BE2C (cell line): ENCODE measurements at regions not wholly inside any gene's neighbourhood (a gene's known extent, or its start where the extent isn't known, plus 50 kb on each side); places are given as distances from the start of the nearest gene placed in this dataset.
"Not testable (repeated sequence)": the region's sequence is repeated elsewhere in the genome, so short reads cannot be mapped to it uniquely, and the experiment has no call there.

Source experiments
- DNase-seq: peaks from one replicate; pipeline ENCODE4 v3.0.0-alpha.2; 2020
- H3K27me3 ChIP-seq: fragments of 250-450 bp; sonication (Bioruptor Pico); 2 replicates; pipeline ENCODE4 v1.5.1; 2020; ENCODE audit warnings: mild to moderate bottlenecking
- H3K36me3 ChIP-seq: fragments of 250-450 bp; sonication (Bioruptor Pico); 2 replicates; pipeline ENCODE4 v1.5.1; 2020; ENCODE audit warnings: mild to moderate bottlenecking
- H3K4me1 ChIP-seq: fragments of 250-450 bp; sonication (Bioruptor Pico); 2 replicates; pipeline ENCODE4 v1.5.1; 2020
- H3K4me3 ChIP-seq: 2 replicates; pipeline ENCODE4 v1.5.1; 2011; ENCODE audit warnings: low read depth, low read length
- H3K9me3 ChIP-seq: fragments of 250-450 bp; sonication (Bioruptor Pico); 2 replicates; pipeline ENCODE4 v1.5.1; 2020
- CTCF ChIP-seq: IDR thresholded peaks from 2 replicates; pipeline ENCODE4 v1.5.1; 2012; ENCODE audit warnings: mild to moderate bottlenecking, low read depth, low read length

GRCh38 chr12:63354969-63355368 is 204.0 kb upstream of the AVPR1A start:
- no peaks in the 10 kb centered on the region for H3K27me3 ChIP-seq
- no peak for DNase-seq
- no peak for TF ChIP-seq CTCF
- no peaks in the 10 kb centered on the region for H3K36me3 ChIP-seq
- H3K4me3 ChIP-seq = no peak overlapping the region
- H3K9me3 ChIP-seq = no peaks in the 10 kb centered on the region
- peaks cover 2% of the 10 kb centered on the region for H3K4me1 ChIP-seq

DNA sequence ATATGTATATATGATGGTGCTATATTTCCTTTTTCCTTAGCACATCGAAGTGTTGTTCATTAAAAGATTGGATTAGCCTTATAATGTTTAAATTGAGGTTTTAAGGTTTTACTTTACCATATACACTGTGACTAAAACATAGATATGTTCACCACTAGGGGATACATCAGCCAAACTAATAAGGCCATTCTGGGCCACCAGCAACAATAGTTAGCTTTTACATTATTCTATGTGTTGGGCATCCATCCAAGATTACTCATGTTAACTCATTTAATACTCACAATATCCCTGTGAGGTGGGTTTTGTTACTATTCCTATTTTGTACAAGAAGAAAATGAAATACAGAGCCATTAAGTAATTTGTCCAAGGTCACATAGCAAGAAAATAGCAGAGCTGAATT is 202.6 kb upstream of the AVPR1A start:
- DNase-seq = no peak
- Histone ChIP-seq H3K4me1 (peaks cover 2% of the 10 kb centered on the region), H3K36me3 (no peaks in the 10 kb centered on the region), H3K27me3 (no peaks in the 10 kb centered on the region), H3K9me3 (no peaks in the 10 kb centered on the region), H3K4me3 (no peak overlapping the region)
- TF ChIP-seq CTCF = no peak

DNA sequence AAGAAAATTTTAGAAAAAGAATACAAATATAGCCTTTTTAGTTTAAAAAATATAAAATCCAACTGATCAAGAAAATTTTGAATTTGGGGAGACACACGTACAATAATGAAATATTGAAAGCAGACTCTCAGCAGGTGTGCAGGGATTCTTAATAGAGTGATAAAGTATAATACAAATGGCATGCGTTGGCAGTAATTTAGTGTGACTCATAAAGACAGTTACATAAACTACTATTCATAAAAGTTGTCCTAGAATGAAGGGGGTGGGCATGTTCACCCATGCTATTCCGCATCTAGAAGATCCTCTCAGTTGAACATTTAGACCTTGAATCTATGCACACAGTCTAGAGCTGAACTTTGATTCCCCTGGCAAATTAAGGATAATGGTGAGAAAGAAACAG is 200.4 kb upstream of the AVPR1A start:
- Histone ChIP-seq H3K4me1 (peaks cover 2% of the 10 kb centered on the region), H3K9me3 (no peaks in the 10 kb centered on the region), H3K36me3 (no peaks in the 10 kb centered on the region), H3K27me3 (no peaks in the 10 kb centered on the region), H3K4me3 (no peak overlapping the region)
- DNase-seq = no peak
- TF ChIP-seq CTCF = no peak

DNA sequence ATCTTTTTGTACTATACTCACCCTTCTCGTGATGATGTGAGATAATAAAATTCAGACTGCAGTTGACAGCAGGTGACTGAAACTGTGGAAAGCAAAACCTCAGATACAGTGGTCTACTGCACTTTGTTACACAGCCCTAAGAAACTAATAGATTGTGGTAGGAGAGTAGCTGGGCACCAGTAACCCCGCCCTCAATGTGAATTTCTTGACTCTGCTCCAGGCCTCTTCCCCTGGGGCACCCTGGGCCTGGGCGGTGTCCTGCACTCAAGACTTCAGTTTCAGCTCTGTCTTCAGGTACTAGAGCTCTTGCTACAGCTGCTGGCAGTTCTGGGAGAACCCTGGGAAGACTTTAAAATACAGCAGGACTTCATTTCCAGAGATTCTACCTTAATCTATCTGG is 197.6 kb upstream of the AVPR1A start:
- Histone ChIP-seq H3K4me1 (no peaks in the 10 kb centered on the region), H3K9me3 (no peaks in the 10 kb centered on the region), H3K4me3 (no peak overlapping the region), H3K36me3 (no peaks in the 10 kb centered on the region), H3K27me3 (no peaks in the 10 kb centered on the region)
- TF ChIP-seq CTCF = no peak
- DNase-seq = no peak

DNA sequence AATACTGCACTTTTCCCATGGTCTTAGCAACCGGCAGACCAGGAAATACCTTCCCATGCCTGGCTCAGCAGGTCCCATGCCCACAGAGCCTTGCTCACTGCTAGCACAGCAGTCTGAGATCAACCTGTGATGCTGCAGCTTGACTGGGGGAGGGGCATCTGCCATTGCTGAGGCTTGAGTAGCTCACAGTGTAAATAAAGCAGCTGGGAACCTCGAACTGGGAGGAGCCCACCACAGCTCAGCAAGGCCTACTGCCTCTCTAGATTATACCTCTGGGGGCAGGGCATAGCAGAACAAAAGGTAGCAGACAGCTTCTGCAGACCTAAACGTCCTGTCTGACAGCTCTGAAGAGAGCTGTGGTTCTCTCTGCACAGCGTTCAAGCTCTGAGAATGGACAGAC is 186.2 kb upstream of the AVPR1A start:
- DNase-seq, H3K4me1 ChIP-seq, H3K4me3 ChIP-seq, H3K27me3 ChIP-seq, H3K9me3 ChIP-seq, H3K36me3 ChIP-seq: not testable (repeated sequence)

DNA sequence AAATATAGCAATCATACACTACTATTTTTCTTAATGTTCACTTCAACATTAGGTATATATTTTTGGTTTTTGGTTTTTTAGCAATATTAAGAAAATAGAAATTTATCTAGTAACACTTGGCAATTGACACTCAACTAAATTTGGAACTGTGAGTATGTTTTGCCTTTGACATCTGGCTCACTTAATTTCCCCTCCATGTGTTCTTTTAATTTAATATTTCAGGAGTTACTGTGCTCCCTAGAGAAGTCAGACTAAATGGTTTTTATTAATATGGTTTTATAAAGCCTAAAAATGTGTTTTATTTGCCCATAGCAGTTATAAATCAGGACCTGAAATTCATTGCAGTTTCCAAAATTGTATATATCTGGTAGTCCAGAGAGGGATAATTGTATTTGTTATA is 175.3 kb upstream of the AVPR1A start:
- Histone ChIP-seq H3K27me3 (no peaks in the 10 kb centered on the region), H3K4me1 (no peaks in the 10 kb centered on the region), H3K4me3 (no peak overlapping the region), H3K9me3 (no peaks in the 10 kb centered on the region), H3K36me3 (no peaks in the 10 kb centered on the region)
- no peak for TF ChIP-seq CTCF
- no peak for DNase-seq

GRCh38 chr12:63325757-63326156 is 174.8 kb upstream of the AVPR1A start:
- TF ChIP-seq CTCF = no peak
- Histone ChIP-seq H3K36me3 (no peaks in the 10 kb centered on the region), H3K27me3 (0 out of 2 replicates have a peak, but pooled peaks cover 3% of the 10 kb centered on the region), H3K4me3 (no peak overlapping the region), H3K4me1 (no peaks in the 10 kb centered on the region), H3K9me3 (no peaks in the 10 kb centered on the region)
- DNase-seq = no peak
